AG04450 (cell line): ENCODE measurements at regions not wholly inside any gene's neighbourhood (a gene's known extent, or its start where the extent isn't known, plus 50 kb on each side); places are given as distances from the start of the nearest gene placed in this dataset.

Experiments
- CTCF ChIA-PET: fragments of 300-600, 350-600 bp; formaldehyde crosslinking; extraction: SDS; loops from one replicate; lab custom pipeline; 2022; ENCODE audit warnings: antibody characterized with exemption, inconsistent platforms; lab: Charles Lee
- POLR2A ChIA-PET: fragments of 350-600 bp; formaldehyde crosslinking; extraction: SDS; loops from one replicate; lab custom pipeline; 2021; ENCODE audit warnings: antibody characterized with exemption, inconsistent platforms; lab: Yijun Ruan, JAX
- DNase-seq: peaks from one replicate; pipeline ENCODE4 v3.0.0-alpha.2; 2011; ENCODE audit warnings: low read depth, low spot score
- H3K27ac ChIP-seq: one replicate; pipeline ENCODE4 v1.5.1; 2012; ENCODE audit warnings: low read depth, low read length, control low read depth
- H3K27me3 ChIP-seq: one replicate; pipeline ENCODE4 v1.6.0; 2012; ENCODE audit warnings: low read length; ENCODE audit not compliant: control insufficient read depth, insufficient read depth
- H3K4me3 ChIP-seq: 2 replicates; pipeline ENCODE4 v1.5.1; 2011; ENCODE audit warnings: mild to moderate bottlenecking, low read depth, low read length, control low read depth
- H3K9me3 ChIP-seq: 2 replicates; pipeline ENCODE4 v1.5.1; 2012; ENCODE audit warnings: low read length; ENCODE audit not compliant: control insufficient read depth, insufficient read depth
- TF ChIP-seq, protein P1 (sequence below): IDR thresholded peaks from 2 replicates; pipeline ENCODE4 v1.5.1; 2011; ENCODE audit warnings: low read depth, low read length, control low read depth, inconsistent platforms

- H3K27me3 ChIP-seq, result peaks cover 5% of the 10 kb centered on the region
- H3K9me3 ChIP-seq, result peaks cover 35% of the 10 kb centered on the region
- ChIA-PET CTCF (no interaction called here), POLR2A (no interaction called here)
- no peak overlapping the region for H3K27ac ChIP-seq
- no peak for DNase-seq
- H3K4me3 ChIP-seq, result no peak overlapping the region
- TF ChIP-seq, protein P1, sequence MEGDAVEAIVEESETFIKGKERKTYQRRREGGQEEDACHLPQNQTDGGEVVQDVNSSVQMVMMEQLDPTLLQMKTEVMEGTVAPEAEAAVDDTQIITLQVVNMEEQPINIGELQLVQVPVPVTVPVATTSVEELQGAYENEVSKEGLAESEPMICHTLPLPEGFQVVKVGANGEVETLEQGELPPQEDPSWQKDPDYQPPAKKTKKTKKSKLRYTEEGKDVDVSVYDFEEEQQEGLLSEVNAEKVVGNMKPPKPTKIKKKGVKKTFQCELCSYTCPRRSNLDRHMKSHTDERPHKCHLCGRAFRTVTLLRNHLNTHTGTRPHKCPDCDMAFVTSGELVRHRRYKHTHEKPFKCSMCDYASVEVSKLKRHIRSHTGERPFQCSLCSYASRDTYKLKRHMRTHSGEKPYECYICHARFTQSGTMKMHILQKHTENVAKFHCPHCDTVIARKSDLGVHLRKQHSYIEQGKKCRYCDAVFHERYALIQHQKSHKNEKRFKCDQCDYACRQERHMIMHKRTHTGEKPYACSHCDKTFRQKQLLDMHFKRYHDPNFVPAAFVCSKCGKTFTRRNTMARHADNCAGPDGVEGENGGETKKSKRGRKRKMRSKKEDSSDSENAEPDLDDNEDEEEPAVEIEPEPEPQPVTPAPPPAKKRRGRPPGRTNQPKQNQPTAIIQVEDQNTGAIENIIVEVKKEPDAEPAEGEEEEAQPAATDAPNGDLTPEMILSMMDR, result no peak
These were observed 273.9 kb upstream of the RTL1 start for GRCh38 chr14:101177301-101177971.

DNA sequence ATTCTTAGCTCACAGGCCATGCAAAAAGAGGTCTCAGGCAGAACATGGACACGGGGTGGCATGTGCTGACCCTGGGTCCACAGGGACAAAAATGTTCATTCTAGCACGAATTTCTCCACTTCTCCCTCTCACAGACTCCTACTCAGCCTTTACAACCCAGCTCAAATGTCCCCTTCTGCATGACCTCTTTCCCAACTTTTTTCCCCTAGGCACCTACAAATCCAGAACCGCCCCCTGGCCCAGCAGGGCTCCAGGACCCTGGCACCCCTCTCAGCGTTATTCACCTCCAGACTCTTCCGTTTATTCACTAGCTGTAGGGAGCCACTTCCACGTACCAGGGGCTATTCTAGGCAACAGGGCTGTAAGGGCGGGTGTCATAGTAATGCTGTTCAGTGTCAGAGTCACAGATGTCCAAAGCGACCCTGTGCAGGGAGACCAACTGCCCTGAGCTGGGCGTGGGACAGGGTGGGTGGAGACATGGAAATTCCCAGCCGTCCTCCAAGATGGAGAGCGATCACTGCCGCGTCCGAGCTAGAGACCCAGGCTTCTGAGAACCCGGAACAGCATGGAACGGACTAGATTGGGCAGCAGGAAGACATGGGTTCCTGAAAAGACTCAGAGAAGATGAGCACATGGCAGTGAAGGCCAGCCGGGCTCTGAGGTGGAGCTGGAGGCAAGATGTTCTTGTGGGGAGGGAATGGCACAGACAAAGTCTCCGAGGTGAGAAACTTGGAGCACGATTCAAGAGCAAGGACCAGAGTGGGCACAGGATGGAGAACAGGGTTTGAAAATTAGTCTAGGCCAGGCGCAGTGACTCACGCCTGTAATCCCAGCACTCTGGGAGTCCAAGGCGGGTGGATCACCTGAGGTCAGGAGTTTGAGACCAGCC lies 274.9 kb upstream of the RTL1 start:
- ChIA-PET CTCF (no interaction called here), POLR2A (no interaction called here)
- Histone ChIP-seq H3K4me3 (no peak overlapping the region), H3K27me3 (peaks cover 7% of the 10 kb centered on the region), H3K9me3 (peaks cover 33% of the 10 kb centered on the region), H3K27ac (no peak overlapping the region)
- TF ChIP-seq, protein P1, result no peak
- no peak for DNase-seq

DNA sequence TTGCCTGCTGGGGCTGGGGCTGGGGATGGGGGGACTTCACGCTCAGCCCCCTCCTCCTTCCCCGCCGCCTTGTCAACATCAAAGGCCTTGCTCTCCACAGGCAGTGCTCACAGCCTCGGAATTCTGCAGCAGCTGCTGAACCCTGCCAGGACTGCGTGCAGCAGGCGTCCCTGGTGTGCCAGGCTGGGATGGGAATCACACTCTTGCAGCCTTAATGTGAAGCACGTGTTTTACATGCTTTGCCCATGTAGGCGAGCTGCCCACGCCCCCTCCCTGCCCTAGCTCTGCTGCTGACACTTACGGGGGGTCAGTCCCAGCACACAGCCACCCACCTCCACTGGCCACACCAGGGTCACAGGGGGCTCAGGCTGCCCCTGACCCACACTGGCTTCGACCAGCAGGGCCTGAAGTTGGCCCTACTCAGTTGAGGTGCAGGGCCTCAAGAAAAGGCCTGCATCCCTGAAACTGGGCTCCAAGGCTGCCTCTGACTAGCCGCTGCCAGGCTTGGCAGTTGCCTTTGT lies 276.2 kb upstream of the RTL1 start:
- CTCF ChIA-PET, result no interaction called here
- Histone ChIP-seq H3K9me3 (peaks cover 24% of the 10 kb centered on the region), H3K4me3 (no peak overlapping the region), H3K27ac (no peak overlapping the region), H3K27me3 (peaks cover 12% of the 10 kb centered on the region)
- TF ChIP-seq, protein P1, result no peak
- POLR2A ChIA-PET, result no interaction called here
- DNase-seq, result no peak

GRCh38 chr14:101181446-101182313 lies 278.2 kb upstream of the RTL1 start:
- no peak for DNase-seq
- H3K27me3 ChIP-seq, result peaks cover 21% of the 10 kb centered on the region
- TF ChIP-seq, protein P1, result no peak
- peaks cover 24% of the 10 kb centered on the region for H3K9me3 ChIP-seq
- H3K4me3 ChIP-seq, result no peak overlapping the region
- ChIA-PET CTCF (no interaction called here), POLR2A (no interaction called here)
- H3K27ac ChIP-seq, result no peak overlapping the region
